ENCODE measurements at regions not wholly inside any gene's neighbourhood (a gene's known extent, or its start where the extent isn't known, plus 50 kb on each side); places are given as distances from the start of the nearest gene placed in this dataset.

DNA sequence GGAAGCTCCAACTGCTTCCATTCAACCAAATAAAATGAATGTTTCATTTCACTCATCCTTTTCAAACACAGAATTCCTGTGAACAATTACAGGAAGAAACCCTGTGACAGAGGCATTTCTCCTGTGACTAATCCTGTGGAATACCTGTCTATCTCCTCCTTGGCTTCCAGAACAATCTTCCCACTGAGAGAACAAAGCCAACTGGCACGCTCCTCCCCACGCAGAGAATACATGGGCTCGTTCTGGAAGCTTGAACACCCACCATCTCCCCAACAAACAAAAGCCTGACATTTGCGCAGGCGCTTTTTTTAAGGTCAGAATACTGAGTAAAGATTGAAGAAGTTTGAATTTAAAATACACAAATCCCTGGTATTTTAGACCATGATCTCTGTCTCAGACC lies 104.7 kb upstream of the SLC66A3 start:
- DNase-seq = no peak

DNA sequence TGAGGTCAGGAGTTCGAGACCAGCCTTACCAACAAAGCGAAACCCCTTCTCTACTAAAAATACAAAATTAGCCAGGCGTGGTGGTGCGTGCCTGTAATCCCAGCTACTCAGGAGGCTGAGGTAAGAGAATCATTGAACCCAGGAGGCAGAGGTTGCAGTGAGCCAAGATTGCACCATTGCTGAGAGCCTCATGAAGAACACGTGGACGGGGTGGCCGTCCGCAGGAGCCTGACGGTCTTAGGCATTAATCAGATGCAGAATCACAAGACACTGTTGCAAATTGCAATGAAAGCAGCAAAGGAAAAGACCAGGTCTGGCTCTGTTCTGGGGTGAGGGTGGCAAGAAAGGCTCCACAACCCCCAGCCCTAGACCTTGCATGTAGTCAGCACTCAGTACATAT lies 104.0 kb upstream of the SLC66A3 start:
- no peak for DNase-seq

DNA sequence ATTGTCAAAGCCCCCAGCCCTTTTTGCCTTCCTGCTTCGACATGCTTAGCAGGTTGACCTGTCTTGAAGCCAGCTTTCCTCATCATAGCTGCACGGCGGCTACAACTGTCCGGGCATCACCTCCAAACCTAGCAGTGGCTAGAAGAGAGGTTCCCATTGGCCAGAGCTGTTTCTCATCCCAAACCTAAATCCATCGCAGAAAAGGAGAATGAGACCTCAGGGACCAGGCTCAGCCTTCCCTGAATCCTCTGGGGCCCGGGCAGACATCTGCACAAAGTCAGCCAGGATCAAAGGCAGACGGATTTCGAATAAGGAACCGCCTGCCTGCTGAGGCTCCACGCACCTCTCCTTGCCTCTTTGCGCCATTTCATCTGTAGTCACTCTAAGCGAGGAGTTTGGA lies 101.7 kb upstream of the SLC66A3 start:
- DNase-seq = no peak

DNA sequence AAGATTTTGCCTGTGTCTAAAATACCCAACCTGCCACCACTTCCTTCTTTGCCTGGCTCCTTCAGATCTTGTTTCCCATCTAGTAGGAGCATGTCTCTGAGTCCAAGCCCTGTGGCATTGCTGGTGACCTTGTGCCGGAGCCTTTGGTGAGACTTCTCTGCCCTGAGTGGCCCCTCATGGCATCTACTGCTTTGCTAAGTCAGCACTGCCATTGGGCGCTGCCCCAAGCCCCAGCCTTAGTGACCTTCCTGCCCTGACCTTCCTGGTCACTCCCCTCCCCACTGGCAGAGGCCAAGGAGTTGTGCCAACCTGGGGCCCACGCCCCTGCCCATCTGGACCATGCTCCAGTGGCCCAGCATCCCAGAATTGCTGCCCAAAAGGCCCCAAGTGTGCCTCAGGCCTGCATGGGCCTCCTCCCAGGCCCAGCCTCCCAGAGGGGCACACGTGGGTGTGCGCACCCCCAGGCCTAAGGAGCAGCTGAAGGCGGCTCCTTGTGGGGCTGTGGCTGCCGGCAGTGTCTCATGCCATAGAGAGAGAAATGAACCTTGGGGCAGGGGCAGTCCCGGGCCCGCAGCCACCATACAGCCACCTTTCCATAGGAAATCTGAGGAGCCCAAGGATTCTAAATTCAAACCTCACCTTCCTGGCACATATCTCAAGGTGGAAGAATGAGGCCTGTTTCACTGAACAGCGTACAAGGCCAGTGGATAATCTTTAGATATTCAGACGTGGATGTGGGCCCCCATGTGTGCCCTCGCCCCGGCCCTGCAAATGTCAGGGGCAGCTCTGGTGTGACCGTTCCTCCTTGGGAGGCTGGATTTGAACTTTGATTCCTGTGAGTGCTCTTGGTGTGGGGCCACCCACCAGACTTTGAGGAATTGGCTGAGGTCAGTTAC lies 100.2 kb upstream of the SLC66A3 start:
- no peak for DNase-seq

DNA sequence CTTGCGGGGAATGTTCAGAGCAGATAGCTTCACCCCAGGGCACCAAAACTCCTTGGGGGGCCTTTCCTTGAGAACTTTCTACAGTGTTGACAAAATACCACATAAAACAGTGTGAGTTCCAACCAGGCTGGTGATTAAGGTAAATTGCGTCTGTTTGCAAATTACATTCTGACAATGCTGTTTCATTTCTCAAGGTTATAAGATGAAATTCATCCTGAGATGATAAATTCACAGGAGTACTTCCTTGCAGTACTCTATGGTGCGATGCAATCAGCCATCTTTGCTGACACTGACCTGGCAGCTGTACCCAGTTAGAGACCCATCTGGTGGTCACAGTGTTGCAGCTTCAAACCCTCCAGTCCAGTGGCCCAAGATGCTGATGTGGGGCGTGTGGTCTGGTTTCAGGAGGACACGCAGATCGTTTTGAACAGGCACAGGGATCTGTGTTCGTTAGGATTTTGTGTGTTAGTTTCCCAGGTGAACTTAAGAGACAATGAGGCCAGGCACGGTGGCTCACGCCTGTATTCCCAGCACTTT lies 99.5 kb upstream of the SLC66A3 start:
- DNase-seq = no peak

DNA sequence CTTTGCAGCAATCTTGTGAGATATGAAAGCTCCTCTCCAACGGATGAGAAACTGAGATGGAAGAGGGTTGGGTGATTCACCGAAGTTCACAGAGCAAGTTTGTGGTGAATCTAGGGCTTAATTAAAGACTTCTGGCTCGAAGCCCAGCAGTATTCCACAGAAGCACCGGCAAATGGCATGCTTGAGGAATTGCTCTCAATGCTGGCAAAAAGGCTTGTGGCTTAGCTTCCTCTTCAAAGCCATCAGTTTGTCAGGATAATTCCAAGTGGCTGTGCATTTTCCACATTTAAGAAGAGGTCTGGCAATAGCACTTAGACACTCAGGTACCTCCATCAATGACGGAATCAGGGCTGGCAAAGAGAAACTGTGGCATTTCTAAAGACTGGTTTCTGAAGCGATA lies 98.7 kb upstream of the SLC66A3 start:
- DNase-seq = peak; percentile 8

DNA sequence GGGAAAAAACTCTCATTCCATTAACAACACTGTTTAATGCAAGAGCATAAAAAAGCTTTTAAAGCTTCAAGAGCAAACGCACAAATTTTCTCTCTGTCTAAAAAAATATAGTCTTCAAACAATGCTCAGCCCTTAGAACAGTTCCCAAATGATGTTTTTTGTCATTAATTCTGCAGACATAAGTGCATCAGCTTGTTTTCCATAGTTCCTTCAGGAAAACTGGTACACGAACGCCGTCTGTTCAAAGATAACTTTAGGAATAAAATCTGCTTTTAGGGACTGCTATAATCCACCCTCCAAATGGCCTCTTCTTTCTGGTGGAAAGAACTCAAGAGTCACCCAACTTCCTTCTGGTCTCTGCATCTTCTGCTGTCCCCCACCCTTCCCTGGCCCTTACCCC lies 98.2 kb upstream of the SLC66A3 start:
- no peak for DNase-seq

DNA sequence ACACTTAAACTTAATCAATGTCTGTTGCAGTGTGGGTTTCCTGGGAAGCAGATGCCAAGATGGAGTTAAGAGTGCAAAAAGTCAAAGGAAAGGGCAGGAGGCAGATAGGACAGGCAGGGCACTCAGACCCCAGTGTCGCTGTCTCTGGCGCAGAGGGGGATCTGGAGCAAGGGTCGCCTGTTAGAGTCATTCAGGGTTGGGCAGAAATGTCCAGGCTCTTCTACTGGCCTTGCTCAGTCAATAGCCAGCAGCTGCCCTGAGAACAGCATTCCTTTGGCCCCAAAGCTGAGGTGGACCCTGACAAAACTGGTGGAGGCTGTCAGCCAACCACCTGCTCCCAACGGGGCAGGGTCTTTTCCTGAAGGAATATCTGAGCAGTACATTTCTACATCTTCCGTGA lies 97.1 kb upstream of the SLC66A3 start:
- DNase-seq = no peak

DNA sequence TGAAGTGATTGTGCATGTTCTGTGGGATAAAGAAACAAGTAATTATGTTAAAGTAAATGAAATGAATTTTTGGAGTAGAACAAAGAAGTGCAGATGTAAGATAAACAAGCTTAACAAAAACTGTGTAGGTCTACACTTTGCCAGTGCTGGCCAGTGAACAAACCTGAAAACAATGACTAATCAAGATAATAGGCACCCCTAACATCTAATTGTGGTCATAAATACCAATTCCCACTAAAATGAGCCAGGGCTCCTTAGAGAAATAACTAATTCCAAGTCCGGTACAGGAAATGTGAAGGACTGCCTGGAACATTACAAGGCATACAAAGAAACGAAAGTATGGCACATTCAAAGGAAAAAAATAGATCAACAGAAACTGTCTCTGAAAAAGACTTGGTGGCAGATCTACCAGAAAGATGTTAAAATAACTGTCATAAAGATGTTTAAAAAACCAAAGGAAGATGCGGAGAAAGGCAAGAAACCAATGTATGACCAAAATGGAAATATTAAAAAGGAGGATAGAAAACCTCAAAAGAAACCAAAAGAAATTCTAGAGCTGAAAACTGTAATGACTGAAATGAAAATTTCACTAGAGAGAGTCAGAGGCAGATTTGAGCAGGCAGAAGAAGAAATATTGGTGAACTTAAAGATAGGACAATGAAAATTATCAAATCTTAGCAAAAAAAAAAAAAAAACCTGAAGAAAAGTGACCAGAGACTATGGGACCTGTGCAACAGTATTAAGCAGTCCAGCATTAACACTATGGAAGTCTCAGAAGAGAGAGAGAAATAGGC lies 94.7 kb upstream of the SLC66A3 start:
- DNase-seq = no peak

DNA sequence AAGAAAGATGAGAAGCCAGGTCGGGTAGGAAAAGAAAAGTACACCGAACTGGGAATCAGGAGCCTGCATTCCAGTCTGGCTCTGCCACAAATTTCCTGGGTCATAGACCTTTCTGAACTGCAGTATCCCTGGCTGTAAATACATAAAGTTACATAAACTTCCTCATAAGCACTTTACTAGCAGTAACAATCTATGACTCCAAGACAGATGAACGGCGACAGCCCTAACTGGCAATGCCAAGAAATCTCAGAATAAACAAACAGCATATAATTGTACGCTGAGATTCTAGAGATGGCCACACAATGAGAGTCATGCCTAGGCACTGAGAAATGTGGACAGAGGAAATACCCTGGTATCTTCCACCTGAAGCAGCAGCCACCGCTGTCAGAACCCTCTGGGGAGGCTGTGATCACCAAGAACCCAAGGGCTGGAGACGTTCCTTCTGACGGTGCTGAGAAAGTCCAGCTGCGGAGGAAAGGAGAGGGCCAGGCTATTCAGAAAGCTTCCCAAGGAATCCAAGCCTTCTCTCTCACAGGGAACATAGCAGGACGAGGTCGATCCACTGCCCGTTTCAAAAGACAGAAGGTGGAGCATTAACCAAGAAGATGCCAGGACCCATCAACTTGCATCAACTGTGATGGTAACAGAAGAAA lies 89.3 kb upstream of the SLC66A3 start:
- DNase-seq = no peak

DNA sequence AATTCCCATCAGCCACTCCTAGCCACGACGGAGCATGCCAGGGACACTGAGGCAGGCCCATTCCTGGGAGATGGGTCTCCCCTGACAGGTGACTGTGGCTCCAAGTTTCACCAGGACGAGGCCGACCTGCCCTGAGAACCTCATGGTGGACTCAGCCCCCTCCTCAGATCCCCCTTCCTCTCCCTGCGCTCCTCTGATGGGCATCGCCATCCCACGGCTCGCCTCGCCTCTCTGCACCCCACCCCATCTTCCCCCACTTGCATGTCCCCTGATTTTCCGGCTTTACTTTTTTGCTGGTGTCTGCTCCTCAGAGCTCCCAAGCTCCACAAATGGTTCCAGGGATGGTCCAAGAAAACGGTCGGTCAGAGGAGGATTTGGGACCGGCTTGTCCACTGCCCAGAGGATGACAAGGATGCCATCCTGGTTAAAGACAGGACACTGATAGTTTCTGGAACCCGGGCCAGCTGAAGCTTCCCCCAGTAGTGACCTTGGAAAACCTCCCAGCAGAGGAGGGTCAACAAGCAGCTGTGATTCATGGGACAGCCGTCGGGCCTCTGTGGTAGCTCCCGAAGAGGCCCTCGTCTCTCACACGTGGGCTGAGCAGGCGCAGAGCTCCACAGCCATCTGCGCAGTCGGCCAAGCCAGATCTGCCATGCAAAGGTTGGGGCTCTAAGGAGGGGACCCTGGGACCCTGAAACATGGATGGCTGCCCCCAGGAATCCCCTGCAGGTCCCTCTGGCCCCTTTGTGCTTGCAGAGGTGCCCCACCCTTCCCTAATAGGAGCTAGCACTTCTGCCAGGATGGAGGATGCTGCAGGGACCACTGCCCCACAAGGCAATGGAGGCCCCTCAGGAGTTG lies 87.8 kb upstream of the SLC66A3 start:
- no peak for DNase-seq

DNA sequence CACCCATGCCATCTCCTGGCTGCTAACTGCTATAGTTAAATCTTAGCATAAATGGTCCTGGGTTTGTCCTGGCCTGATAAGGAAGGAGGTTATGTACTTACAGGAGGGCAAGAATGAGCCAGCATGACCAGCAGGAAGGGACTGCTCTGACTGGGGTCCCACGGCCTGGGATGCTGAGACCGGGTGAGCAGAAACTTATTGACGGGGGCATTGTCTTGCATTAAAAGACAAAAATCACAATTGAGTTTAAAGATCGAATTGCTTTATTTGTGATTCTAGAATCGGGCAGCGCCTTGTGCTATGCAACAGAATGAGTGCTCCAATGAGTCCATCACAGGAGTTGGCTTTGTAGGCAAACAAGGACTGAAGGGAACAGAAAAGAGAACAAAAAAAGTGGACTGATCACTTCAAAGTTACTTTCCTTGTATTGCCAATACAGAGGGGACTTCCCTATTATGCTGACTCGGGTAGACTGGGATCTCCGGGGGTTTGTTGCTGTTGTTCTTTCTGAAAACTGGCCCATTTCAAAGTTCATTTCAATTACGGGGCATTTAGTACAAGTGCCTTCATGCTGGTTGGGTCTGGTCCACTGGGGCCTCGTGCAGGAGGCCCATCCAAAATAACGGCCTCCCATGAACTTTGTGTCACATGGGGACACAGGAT lies 87.1 kb upstream of the SLC66A3 start:
- no peak for DNase-seq

DNA sequence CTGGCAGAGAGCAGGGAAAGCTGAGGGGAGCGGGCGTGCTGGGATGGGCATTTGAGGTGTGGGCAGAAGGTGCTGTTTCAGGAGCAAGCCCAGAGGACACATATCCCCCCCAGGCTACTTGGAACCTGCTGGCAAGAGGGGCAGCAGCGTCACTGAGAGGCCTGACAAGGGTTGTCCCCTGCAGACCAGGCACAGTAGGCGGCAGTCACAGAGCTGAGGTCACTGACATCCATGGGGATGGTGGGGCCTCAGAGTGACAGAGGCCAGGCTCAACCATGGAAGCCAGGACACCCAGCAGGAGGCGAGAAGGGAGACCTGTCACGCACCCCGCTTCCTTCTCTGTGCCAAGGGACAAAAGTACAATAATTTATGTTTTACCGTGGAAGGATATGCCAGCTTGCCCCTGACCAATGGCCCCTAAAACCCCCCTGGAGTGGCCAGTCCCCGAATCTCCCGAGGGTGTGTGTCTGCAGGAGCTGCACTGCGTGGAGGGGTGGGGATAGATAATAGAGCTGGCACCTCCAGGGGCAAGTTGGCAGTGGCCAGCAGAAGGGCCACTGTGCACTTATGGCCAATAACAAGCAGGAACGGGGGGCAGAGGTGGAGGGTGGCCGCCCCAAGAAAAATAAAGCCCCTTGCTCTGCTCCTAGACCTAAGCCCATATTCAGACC lies 86.3 kb upstream of the SLC66A3 start:
- no peak for DNase-seq

DNA sequence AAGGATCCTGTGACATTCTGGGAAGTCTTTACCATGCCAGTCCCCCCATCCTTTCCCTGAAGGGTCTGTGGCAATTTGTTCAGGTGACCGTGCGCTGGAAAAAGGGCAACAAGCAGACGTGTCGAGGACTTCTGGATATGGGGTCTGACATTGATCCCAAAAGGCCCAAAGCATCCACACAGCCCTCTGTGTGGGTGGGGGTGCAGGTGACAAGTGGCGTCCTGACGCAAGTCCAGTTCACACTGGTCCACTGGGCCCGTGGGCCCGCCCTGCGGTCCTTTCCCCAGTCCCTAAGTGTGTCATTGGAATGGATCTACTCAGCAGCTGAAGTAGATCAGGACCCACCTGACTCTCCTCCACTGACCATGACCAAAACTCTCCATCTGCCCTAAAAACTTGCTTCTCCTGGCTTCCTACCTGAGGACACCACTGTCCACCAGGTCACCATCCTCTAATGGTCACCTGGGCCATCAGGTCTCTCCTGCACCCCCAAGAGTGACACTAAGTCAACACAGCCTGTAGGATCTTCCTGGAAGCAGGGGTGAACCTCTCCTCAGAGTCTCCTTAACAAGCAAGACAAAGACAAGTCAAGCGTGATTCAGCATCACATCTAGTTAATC lies 85.6 kb upstream of the SLC66A3 start:
- DNase-seq = no peak

DNA sequence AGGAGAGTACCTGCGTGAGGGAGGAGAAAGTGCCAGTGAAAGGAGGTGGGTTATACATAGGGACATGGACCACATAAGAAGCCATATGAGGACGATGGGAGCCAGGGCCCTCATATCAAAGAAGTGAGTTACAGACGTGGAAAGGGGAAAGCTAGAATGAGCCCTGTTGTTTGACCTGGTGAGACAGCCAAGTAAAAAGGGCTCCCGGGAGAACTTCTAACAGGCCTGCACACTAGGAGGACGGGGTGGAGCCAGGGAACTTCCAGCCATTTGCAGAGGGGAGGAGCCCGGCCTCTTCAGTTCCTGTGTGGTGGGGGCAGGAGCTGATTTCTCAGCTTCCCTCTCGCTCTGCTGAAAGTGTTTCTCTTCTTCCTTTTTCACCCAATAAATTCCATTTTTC lies 84.1 kb upstream of the SLC66A3 start:
- DNase-seq = no peak

DNA sequence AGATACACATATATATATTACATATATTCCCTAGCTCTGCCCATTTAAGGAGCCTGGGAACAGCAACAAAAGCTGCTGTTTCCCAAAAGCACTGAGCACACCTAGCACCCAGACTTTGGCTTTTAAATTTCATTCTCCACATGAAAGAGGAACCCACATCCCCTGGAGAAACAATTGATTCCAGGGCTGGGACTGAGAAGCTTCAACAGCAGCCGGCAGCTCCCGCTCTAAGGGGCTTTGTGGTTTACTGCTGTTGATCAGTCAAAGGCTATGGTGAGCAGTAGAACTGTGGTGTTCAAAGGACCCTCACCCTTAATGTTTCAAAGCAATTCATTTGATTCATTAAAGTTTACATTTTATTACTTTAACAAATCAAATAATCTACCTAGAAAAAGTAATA lies 83.3 kb upstream of the SLC66A3 start:
- DNase-seq = no peak

DNA sequence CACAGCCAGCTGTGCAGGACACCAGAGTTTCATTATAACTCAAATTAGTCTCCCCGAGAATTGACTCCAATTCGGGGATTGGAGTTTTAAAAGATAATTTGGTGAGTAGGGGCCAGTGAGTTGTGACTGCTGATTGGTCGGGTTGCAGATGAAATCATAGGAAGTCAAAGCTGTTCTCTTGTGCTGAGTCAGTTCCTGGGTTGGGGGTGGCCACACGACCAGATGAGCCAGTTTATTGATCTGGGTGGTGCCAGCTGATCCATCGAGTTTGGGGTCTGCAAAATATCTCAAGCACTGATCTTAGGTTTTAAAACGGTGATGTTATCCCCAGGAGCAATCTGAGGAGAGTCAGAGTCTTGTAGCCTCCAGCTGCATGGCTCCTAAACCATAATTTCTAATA lies 82.7 kb upstream of the SLC66A3 start:
- no peak for DNase-seq

DNA sequence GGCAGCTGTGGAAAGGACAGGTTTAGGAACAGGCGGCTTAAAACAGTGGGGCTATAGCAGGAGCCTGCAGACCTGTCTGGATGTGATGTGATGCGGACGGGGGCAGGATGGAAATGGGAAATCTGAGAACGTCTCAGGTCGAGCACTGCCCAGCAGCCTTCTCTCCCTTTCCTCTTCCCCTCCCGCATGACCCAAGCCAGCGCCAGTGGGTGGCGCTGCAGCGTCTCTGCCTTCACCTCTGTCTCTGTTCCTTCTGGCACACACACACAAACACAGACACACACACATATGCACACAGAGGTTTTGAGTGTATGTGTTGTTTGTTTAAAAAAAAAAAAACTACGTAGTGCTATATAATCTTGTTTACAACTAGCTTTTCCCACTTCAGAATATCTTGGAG lies 82.0 kb upstream of the SLC66A3 start:
- DNase-seq = no peak

DNA sequence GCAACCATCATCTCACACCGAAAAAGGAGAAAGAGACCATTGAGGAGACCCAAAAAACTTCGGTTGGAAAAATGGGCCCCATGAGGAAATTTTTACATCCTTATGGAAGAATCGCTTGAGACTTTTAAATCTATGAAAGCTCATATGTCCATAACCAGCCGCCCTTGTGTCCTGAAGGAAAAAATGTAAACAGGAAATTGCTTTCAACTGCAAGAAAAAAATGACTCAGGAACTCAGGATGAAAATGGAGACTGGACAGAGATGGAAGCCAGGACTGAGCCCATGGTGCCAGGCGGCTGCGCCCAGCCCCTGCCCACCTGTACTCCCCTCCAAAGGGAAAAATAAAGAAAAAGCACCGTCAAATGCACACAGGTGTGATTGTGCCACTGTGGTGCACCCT lies 81.5 kb upstream of the SLC66A3 start:
- DNase-seq = no peak

DNA sequence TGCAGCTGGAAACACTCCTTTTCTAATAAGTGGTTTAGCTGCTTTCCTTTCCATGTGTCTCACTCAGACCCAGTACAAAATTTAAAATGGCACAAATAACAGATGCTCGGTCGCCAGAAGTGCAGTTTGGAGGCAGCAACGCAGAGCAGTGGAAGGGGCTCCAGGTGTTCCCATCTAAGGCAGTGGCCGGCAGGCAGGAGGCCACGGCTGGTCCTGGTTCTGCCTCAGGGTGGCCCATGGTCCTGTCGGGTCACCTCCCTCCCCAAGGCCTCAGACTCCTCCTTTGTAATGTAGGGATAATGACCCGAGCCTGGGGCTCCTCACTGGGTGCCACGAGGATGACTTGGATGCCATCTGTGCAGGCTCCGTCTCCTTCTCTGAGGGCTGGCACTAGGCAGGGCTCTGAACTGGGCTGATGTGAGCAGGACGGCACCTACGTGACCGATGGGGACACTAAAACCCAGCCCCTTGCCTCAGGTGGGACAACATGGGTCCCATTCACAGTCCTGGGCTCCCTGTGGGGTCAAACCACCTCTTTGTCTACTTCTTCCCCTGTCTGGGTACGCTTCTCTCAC lies 80.9 kb upstream of the SLC66A3 start:
- no peak for DNase-seq

DNA sequence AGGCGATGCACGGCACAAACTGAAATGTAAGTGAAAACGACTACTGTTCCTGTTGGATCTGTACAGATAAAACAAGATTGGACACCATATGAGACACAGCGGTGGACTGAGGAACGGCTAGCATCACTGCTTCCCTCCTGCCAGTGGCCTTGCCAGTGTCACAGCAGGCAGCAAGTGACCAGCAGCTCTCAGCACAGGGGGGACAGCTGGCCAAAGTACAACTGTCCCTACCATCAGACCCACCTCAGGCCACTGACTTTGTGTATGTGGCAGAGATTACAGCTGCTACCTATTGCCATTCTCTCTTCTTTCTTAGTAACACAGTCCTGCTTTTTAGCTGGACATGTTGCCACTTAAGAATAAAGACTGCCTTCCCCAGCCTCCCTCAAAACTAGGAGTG lies 80.0 kb upstream of the SLC66A3 start:
- DNase-seq = no peak
